Endodermal cell (in vitro differentiated cells): ENCODE measurements at regions not wholly inside any gene's neighbourhood (a gene's known extent, or its start where the extent isn't known, plus 50 kb on each side); places are given as distances from the start of the nearest gene placed in this dataset.

ENCODE experiments used
- DNase-seq: peaks from one replicate; pipeline ENCODE4 v3.0.0-alpha.2; 2017
- H3K27ac ChIP-seq: 2 replicates; pipeline ENCODE4 v1.5.1; 2013; ENCODE audit warnings: mild to moderate bottlenecking, low read depth, low read length, moderate library complexity
- H3K27me3 ChIP-seq: 2 replicates; pipeline ENCODE4 v1.6.1; 2013; ENCODE audit warnings: mild to moderate bottlenecking, low read length, moderate library complexity; ENCODE audit not compliant: insufficient read depth, control insufficient read depth, poor library complexity, severe bottlenecking
- H3K36me3 ChIP-seq: 2 replicates; pipeline ENCODE4 v1.7.0; 2013; ENCODE audit warnings: mild to moderate bottlenecking, low read length, moderate library complexity; ENCODE audit not compliant: control insufficient read depth, insufficient read depth
- H3K4me1 ChIP-seq: one replicate; pipeline ENCODE4 v1.7.0; 2013; ENCODE audit warnings: low read length; ENCODE audit not compliant: control insufficient read depth, insufficient read depth
- H3K4me3 ChIP-seq: 2 replicates; pipeline ENCODE4 v1.5.1; 2013; ENCODE audit warnings: mild to moderate bottlenecking, low read length, moderate library complexity
- H3K9ac ChIP-seq: 2 replicates; pipeline ENCODE4 v1.6.1; 2013; ENCODE audit warnings: mild to moderate bottlenecking, low read length, moderate library complexity; ENCODE audit not compliant: poor library complexity, severe bottlenecking; ENCODE audit errors: extremely low read depth
- H3K9me3 ChIP-seq: 2 replicates; pipeline ENCODE4 v1.6.1; 2013; ENCODE audit warnings: mild to moderate bottlenecking, low read length, moderate library complexity; ENCODE audit not compliant: control insufficient read depth
- H3K27ac Mint-ChIP-seq: 2 replicates; pipeline ENCODE4 v1.8.0; 2020; ENCODE audit warnings: mixed read lengths
- H3K27me3 Mint-ChIP-seq: 2 replicates; pipeline ENCODE4 v1.8.0; 2021; ENCODE audit warnings: mild to moderate bottlenecking, mixed read lengths; ENCODE audit not compliant: insufficient read depth
- H3K36me3 Mint-ChIP-seq: 2 replicates; pipeline ENCODE4 v1.8.0; 2020; ENCODE audit warnings: low read depth, mixed read lengths
- H3K4me1 Mint-ChIP-seq: 2 replicates; pipeline ENCODE4 v1.8.0; 2020; ENCODE audit warnings: mixed read lengths
- H3K4me3 Mint-ChIP-seq: 2 replicates; pipeline ENCODE4 v1.8.0; 2020; ENCODE audit warnings: mild to moderate bottlenecking, moderate library complexity, mixed read lengths
- H3K9me3 Mint-ChIP-seq: 2 replicates; pipeline ENCODE4 v1.8.0; 2020; ENCODE audit warnings: mild to moderate bottlenecking, mixed read lengths
- WGBS, 2 experiments: methylation state at CpG; one replicate each; pipeline versions ENCODE4 v1.1.5 to v1.1.7; 2013; ENCODE audit warnings: missing lambda C conversion rate in 2 of 2, mixed read lengths in 1 of 2; ENCODE audit not compliant: insufficient coverage in 1 of 2, insufficient read length in 1 of 2; 5-methylcytosine and 5-hydroxymethylcytosine counted together
- TF ChIP-seq, protein P1 (sequence below): fragments of 200-600 bp; sonication (generic); conservative IDR thresholded peaks from 2 replicates; pipeline ENCODE4 v1.5.0; 2021; ENCODE audit warnings: antibody characterized with exemption, mild to moderate bottlenecking

DNA sequence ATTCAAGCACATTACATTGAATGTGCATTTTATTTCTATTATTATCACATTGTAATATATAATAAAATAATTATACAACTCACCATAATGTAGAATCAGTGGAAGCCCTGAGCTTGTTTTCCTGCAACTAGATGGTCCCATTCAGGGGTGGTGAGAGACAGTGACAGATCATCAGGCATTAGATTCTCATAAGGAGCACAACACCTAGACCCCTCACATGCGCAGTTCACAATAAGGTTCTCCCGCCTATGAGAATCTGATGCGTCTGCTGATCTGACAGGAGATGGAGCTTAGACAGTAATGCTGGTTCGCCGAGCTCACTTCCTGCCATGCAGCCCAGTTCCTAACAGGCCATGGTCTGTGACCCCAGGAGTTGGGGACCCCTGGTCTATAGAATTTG is 96.7 kb upstream of the RBBP6 start:
- Histone ChIP-seq H3K36me3 (no peaks in the 10 kb centered on the region), H3K4me1 (no peaks in the 10 kb centered on the region), H3K9me3 (no peaks in the 10 kb centered on the region), H3K9ac (no peak overlapping the region), H3K27ac (no peak overlapping the region), H3K27me3 (no peaks in the 10 kb centered on the region), H3K4me3 (no peak overlapping the region)
- 84 to 100% methylated on average over 1 to 5 of the region's 5 CpGs for WGBS, 2 experiments
- peaks cover 15% of the 10 kb centered on the region for H3K9me3 Mint-ChIP-seq
- peak; percentile 21 for DNase-seq
- peaks cover 3% of the 10 kb centered on the region for H3K27me3 Mint-ChIP-seq
- H3K4me3 Mint-ChIP-seq, result no peak overlapping the region
- no peaks in the 10 kb centered on the region for H3K4me1 Mint-ChIP-seq
- TF ChIP-seq, protein P1, sequence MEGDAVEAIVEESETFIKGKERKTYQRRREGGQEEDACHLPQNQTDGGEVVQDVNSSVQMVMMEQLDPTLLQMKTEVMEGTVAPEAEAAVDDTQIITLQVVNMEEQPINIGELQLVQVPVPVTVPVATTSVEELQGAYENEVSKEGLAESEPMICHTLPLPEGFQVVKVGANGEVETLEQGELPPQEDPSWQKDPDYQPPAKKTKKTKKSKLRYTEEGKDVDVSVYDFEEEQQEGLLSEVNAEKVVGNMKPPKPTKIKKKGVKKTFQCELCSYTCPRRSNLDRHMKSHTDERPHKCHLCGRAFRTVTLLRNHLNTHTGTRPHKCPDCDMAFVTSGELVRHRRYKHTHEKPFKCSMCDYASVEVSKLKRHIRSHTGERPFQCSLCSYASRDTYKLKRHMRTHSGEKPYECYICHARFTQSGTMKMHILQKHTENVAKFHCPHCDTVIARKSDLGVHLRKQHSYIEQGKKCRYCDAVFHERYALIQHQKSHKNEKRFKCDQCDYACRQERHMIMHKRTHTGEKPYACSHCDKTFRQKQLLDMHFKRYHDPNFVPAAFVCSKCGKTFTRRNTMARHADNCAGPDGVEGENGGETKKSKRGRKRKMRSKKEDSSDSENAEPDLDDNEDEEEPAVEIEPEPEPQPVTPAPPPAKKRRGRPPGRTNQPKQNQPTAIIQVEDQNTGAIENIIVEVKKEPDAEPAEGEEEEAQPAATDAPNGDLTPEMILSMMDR, result no peak
- H3K27ac Mint-ChIP-seq, result no peak overlapping the region
- H3K36me3 Mint-ChIP-seq, result no peaks in the 10 kb centered on the region

DNA sequence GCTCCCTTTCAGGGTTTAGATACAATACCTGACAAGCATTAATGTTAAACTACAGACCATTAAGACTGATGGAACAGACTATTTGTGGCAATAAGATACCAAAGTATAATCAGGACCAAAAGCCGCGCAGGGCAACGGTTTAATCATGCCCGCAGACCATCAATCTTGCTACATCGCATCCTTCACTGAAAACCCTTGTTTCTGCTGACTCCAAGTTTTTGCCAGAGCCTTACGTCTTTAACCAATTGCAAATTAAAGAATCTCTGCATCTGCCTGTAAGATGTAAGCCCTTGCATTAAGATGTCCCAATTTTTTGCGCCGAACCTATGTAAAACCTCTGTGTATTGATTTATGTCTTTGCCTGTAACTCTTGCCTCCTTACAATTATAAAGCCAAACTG is 94.2 kb upstream of the RBBP6 start:
- Histone ChIP-seq H3K36me3 (no peaks in the 10 kb centered on the region), H3K27me3 (no peaks in the 10 kb centered on the region), H3K4me1 (no peaks in the 10 kb centered on the region), H3K4me3 (no peak overlapping the region), H3K9me3 (no peaks in the 10 kb centered on the region), H3K9ac (no peak overlapping the region), H3K27ac (no peak overlapping the region)
- Mint-ChIP-seq H3K9me3 (peaks cover 15% of the 10 kb centered on the region), H3K4me1 (no peaks in the 10 kb centered on the region), H3K4me3 (no peak overlapping the region), H3K27me3 (peaks cover 4% of the 10 kb centered on the region), H3K27ac (no peak overlapping the region), H3K36me3 (no peaks in the 10 kb centered on the region)
- TF ChIP-seq, protein P1, result no peak
- no peak for DNase-seq
- 90 to 94% methylated on average over 8 of the region's 8 CpGs for WGBS, 2 experiments

DNA sequence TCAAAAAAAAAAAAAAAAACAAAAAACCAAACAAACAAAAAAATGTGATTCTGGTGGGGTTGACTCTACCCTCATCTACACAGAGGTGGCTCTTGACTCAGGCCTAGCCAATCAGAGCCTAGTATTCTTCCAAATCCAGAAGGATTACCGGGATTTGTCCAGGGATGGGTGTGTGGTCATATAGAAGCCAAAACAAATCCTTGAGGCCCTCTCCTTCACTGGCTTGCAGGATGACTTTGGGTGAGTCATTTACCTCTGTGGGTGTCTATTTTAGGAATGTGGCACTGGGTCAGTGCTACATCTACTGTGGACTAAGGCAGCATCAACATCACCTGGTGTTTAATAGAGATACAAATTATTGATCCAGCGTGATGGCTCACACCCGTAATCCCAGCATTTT is 93.2 kb upstream of the RBBP6 start:
- Histone ChIP-seq H3K27me3 (no peaks in the 10 kb centered on the region), H3K27ac (no peak overlapping the region), H3K36me3 (no peaks in the 10 kb centered on the region), H3K9me3 (no peaks in the 10 kb centered on the region), H3K9ac (no peak overlapping the region), H3K4me1 (no peaks in the 10 kb centered on the region), H3K4me3 (no peak overlapping the region)
- Mint-ChIP-seq H3K27me3 (peaks cover 4% of the 10 kb centered on the region), H3K4me1 (peaks cover 6% of the 10 kb centered on the region), H3K27ac (no peak overlapping the region), H3K36me3 (no peaks in the 10 kb centered on the region), H3K9me3 (peaks cover 15% of the 10 kb centered on the region), H3K4me3 (no peak overlapping the region)
- TF ChIP-seq, protein P1, result no peak
- no peak for DNase-seq
- WGBS, 2 experiments, result 90 to 96% methylated on average over 2 to 3 of the region's 3 CpGs
